Activated effector memory CD4-positive, alpha-beta T cell treated with Interleukin-2 at 50 U/mL for 16 hours (primary cell): ENCODE measurements at regions not wholly inside any gene's neighbourhood (a gene's known extent, or its start where the extent isn't known, plus 50 kb on each side); places are given as distances from the start of the nearest gene placed in this dataset.

Experiments used
- DNase-seq: peaks from one replicate; pipeline ENCODE4 v3.0.0-alpha.2; 2020

DNA sequence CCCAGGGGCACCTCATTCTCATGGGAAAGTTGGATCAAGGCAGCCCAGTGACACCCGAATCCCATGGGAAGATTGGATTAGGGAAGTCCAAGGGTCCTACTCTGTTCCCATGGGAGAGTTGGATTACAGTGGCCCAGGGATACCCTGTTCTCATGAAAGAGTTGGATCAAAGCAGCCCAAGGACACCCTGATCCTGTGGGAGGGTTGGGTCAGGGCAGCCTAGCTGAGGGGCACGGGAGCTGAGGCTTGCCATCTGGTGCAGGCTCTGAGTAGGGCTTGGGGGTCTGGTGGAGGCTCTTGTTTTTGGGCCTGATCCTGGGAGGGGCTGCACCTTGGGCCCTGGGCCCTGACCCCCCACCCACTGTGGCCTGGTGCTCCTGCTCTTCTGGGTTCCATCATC is 87.1 kb downstream of the ACKR3 start:
- DNase-seq, result no peak

GRCh38 chr2:236657215-236657614 is 87.6 kb downstream of the ACKR3 start:
- no peak for DNase-seq

GRCh38 chr2:236657801-236658200 is 88.2 kb downstream of the ACKR3 start:
- DNase-seq, result no peak

DNA sequence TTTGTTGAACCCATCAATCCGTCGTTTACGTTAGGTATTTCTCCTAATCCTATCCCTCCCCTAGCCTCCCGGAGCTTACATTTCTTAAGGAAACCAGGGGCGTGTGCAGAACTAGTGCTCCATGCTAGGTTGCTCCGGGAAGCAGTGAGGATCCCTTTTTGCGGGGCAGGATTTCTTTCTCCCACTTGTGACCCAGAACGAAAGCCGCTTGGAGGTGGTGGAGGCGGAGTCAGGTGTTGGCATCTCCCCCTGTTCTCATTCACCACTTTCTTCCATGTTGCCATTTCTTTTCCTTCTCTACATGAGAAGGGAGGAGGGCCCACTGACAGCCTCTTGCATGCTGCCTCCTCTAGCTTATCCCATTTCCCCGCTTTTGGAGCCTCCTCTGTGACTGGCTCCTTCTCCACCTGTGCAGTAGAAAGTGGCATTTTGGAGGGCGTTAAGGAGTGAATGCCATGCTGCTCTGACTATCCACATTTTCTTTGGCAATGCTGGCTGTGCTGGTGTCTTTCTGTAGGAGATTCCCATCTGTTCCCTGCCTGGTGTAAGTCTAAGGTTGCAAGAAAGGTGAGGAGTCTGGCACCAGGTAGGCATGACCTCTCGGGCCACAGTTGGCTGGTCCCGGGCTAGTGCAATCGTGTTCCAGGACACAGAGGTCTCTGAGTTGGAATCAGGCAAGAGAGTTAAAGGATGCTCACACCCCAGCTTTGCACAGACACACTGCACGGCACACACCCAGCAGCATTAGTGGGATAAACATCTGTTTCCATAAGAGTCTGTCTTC is 89.5 kb downstream of the ACKR3 start:
- no peak for DNase-seq

DNA sequence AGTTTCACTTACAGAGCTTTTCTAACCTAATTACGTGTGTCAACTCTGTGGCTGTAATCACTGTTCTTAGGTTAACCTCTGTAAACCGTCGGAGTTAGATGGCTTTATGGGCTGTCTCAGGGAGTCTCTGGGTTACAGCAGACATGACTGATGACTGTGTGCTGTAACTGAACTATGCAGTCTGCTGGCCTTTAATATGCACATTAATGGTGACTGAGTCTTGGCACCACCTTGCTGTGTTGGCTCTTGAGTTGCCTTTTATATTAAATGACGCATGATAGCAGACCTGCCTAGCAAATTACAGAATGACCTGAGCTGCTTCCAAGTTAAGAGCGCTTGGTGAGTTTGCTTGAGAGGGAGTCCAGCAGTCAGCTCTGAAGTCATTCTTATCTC is 90.1 kb downstream of the ACKR3 start:
- no peak for DNase-seq

DNA sequence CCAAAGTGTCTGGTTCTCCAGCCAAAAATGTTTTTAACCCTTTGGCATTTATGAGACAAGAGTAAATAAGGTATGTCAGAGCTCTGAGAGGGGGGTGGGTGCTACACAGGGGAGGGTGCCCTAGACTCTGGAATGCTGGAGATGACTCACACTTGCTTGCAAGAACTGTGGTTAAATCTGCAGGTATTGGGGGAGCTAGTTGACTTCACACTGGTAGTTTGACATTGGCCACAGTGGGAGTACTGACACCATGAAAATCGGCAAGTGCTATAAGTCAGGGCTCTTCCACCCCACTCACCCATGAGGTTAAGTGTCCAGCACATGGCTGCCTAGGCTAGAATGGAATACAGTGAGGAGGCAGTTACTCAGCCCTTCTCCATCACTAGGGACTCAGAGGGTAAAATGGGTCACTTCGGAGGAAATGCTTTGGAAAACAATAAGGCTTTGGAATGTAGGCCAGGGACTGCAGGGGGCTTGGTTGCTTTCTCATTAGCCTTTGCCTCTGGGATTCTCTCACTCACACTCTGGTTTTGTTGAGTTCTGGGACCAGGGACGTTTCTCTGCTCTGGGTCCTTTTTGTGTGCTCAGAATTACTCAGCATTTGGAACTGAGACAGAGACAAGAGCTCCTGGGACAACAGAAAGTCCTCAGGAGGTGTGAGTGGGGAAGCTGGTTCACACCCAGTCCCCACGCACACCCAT is 91.6 kb downstream of the ACKR3 start:
- DNase-seq, result no peak

- DNase-seq, result no peak
Measured at GRCh38 chr2:236661762-236662110, 92.1 kb downstream of the ACKR3 start.

- DNase-seq, result no peak
Measured at GRCh38 chr2:236662231-236663185, 92.9 kb downstream of the ACKR3 start.

DNA sequence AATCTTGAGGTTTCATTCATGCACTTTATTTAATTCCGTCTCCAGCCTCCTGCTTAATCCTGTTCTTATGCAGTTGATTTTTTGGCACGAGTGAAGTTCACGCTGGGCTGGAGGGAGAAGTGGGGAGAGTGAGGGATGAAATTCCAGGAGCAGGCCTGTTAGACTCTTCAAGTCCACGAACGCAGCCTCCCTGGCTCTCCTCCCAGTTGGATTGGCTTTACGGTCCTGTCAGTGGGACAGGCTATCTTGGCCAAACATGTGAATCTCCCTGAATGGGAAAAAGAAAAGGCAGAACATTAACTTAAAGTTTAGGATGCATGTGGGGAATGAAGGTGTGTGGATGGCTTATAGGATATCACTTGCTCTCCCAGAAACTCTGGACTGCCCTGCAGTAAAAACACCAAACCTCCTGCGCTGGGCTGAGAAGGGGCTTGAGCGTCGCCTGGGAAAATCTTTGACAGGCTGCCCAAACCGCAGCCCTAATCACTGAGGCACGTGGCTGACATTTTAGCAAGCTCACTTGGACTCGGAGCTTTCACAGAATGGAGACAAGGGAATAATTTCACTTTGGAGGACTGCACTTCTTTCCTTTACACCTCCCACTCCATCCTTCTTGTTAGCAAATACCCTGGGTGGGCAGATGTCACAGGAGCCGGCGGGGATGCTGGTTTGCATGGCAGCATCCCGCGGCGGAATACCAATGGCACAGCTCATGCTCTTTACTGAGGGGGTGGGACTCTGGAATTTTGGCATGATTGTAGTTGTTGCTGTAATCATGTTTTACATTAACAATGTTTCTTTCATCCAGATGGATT is 93.9 kb downstream of the ACKR3 start:
- DNase-seq, result no peak

- no peak for DNase-seq
Measured at GRCh38 chr2:236664136-236664535, 94.5 kb downstream of the ACKR3 start.

DNA sequence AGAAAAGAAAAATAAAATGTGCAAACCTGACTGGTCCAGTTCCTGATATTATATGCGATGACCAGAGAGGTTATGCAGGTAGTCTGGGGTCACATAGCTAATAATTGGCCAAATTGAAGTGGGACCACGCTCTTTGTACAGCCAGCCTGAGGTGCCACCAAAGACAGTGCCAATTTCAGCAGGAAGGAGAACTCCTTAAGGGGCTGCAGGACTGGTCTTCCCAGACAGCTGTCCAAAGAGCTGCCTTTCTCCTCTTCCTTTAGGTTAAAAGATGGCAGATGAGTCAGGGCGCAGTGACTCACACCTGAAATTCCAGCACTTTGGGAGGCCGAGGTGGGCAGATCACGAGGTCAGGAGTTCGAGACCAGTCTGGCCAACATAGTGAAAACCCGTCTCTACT is 95.5 kb downstream of the ACKR3 start:
- no peak for DNase-seq

GRCh38 chr2:236665572-236666118 is 96.0 kb downstream of the ACKR3 start:
- no peak for DNase-seq

GRCh38 chr2:236666646-236667204 is 97.1 kb downstream of the ACKR3 start:
- no peak for DNase-seq

DNA sequence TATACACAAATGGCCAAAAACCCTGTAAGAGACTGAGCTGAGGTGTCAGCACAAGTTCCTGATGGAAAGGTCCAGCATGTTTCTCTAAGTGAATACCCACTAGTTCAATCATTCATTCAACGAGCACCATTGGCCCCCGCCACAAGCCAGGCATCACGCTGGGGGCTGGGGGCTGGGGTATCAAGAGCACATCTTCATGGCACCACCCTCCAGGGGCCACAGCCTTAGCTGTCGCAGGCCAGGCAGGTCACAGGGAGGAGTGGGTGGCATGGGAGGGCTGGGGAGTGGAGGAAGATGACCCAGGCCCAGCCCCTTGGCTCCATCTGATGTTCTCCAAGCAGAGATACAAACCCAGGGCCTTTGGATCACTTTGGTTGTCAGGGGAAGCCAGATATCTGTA is 97.9 kb downstream of the ACKR3 start:
- no peak for DNase-seq

- no peak for DNase-seq
Measured at GRCh38 chr2:236668531-236668969, 98.9 kb downstream of the ACKR3 start.

DNA sequence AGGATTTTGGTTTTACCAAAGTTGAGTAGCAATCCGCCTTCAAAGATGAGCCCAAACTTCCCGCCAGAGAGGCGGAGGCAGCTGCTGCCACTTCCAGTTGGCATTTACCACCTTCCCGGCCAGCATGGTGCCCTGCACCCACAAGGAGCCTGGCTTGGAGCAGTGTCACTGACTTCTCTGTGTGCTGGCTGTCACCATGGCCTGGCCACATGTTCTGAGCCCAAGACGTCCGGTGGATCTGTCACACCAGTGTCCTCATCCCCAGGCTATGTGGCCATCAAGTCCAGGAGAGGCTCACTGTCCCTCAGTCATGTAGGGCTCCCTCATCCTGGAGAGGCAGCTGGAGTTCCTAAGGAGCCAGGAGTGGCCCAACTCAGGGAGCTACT is 100.6 kb downstream of the ACKR3 start:
- DNase-seq, result no peak

GRCh38 chr2:236671896-236672562 is 102.4 kb downstream of the ACKR3 start:
- DNase-seq, result no peak

DNA sequence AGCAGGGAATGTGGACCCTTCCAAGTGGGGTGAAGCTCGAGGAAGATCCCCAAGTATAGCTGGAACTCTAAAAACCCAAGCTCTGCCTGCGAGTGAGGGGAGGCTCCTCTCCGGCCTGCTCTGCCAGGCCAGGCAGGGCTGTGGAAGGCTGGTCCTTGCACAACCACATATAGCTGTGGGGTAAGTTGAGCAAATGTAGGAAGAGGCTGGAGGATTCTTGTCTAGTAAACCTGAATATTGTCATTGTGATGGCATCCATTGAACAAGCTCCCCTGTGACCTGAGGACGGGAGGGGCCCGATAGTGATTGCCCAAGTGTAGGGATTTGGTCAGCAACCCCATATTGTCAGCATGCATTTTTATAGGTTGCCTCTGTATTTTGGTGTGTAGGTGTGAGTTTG is 103.0 kb downstream of the ACKR3 start:
- DNase-seq, result no peak

DNA sequence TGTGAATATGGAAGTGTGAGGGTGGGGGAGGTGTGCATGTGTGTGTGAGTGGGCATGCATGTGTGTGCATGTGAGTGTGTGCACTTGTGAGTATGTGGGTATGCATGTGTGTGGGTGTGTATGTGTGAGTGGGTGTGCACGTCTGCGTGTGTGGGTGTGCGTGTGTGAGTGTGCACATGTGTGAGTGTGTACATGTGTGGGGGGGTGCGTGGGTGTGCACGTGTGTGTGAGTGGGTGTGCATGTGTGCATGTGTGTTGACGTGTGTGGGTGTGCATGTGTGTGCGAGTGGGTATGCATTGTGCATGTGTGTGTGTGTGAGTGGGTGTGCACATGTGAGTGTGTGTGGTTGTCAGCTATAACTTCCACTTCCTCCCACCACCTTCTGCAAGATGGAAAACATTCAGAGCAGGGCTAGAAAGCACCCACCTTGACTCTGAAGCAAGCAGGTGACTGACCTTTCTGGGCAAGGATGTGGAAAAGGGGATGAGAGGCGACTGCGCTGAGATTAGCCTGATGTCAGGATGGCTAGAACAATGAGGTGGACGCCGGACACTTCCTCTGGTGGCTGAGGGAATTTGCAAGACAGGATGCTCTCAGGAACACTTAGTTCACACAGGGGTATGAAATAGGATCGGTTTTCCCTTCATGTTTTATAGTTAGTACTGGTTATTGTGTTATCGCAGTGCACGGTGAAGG is 103.6 kb downstream of the ACKR3 start:
- no peak for DNase-seq

GRCh38 chr2:236673823-236674185 is 104.2 kb downstream of the ACKR3 start:
- DNase-seq, result no peak

DNA sequence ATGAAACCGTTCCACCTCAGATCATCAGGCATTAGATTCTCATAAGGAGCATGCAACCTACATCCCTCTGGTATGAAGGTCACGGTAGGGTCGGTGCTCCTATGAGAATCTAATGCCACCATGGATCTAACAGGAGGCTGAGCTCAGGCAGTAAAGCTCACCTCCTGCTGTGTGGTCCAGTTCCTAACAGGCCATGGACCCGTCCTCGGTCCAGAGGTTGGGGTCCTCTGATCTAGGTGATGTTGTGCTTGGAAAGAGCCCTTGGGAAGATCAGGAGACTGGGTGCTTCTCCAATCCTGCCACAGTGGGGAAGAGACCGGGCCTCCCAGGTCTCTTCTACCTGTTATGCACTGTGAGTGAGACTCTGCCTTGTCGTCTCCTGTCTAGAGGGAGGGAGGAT is 104.6 kb downstream of the ACKR3 start:
- DNase-seq, result no peak
